Keratinocyte (primary cell): ENCODE measurements at regions not wholly inside any gene's neighbourhood (a gene's known extent, or its start where the extent isn't known, plus 50 kb on each side); places are given as distances from the start of the nearest gene placed in this dataset.

ENCODE experiments used
- DNase-seq: peaks from one replicate; pipeline ENCODE4 v3.0.0-alpha.2; 2011; ENCODE audit warnings: low read depth, missing footprints, low spot score
- FAIRE-seq: peaks from 2 replicates; lab custom pipeline; 2011; peaks lifted over from hg19 to GRCh38; lab: Jason Lieb, UNC
- H2AFZ ChIP-seq: 2 replicates; pipeline ENCODE4 v1.6.0; 2012; ENCODE audit warnings: low read length, control low read depth, inconsistent platforms; ENCODE audit not compliant: control insufficient read depth
- H3K27ac ChIP-seq: 2 replicates; pipeline ENCODE4 v1.5.1; 2011; ENCODE audit warnings: low read length; ENCODE audit not compliant: control insufficient read depth, insufficient read depth
- H3K27me3 ChIP-seq: 3 replicates; pipeline ENCODE4 v1.6.0; 2011; ENCODE audit warnings: low read length; ENCODE audit not compliant: control insufficient read depth, insufficient read depth; ENCODE audit errors: extremely low read depth
- H3K36me3 ChIP-seq, 2 experiments: 2 replicates in 1 of 2; 3 replicates in 1 of 2; pipeline ENCODE4 v1.5.1; 2011; ENCODE audit warnings: low read length in 2 of 2, mild to moderate bottlenecking in 1 of 2; ENCODE audit not compliant: control insufficient read depth in 2 of 2, insufficient read depth in 2 of 2; ENCODE audit errors: extremely low read depth in 1 of 2
- H3K4me1 ChIP-seq: 3 replicates; pipeline ENCODE4 v1.5.1; 2011; ENCODE audit warnings: low read length; ENCODE audit not compliant: control insufficient read depth, insufficient read depth; ENCODE audit errors: extremely low read depth
- H3K4me2 ChIP-seq: 3 replicates; pipeline ENCODE4 v1.6.0; 2011; ENCODE audit warnings: low read depth, low read length; ENCODE audit not compliant: control insufficient read depth, insufficient read depth; ENCODE audit errors: extremely low read depth
- H3K4me3 ChIP-seq, 3 experiments: fragments of 200-600 bp in 1 of 3; sonication (generic) in 1 of 3; 2 replicates in 2 of 3; 3 replicates in 1 of 3; pipeline ENCODE4 v1.5.1; 2011 to 2016; ENCODE audit warnings: low read length in 3 of 3, mild to moderate bottlenecking in 3 of 3, control low read depth in 2 of 3, inconsistent platforms in 1 of 3, low read depth in 1 of 3, mixed read lengths in 1 of 3, mixed run types in 1 of 3, moderate library complexity in 1 of 3; ENCODE audit not compliant: control insufficient read depth in 2 of 3, insufficient read depth in 2 of 3; ENCODE audit errors: extremely low read depth in 1 of 3
- H3K79me2 ChIP-seq: 2 replicates; pipeline ENCODE4 v1.6.0; 2012; ENCODE audit warnings: low read length; ENCODE audit not compliant: control insufficient read depth, insufficient read depth
- H3K9ac ChIP-seq: 3 replicates; pipeline ENCODE4 v1.6.0; 2011; ENCODE audit warnings: low read length; ENCODE audit not compliant: control insufficient read depth, insufficient read depth; ENCODE audit errors: extremely low read depth
- H3K9me1 ChIP-seq: 3 replicates; pipeline ENCODE4 v1.6.0; 2011; ENCODE audit warnings: low read length; ENCODE audit not compliant: control insufficient read depth, insufficient read depth; ENCODE audit errors: extremely low read depth
- H3K9me3 ChIP-seq: 2 replicates; pipeline ENCODE4 v1.5.1; 2012; ENCODE audit warnings: low read depth, low read length; ENCODE audit not compliant: control insufficient read depth
- H4K20me1 ChIP-seq: 3 replicates; pipeline ENCODE4 v1.6.0; 2011; ENCODE audit warnings: low read length; ENCODE audit not compliant: control insufficient read depth, insufficient read depth; ENCODE audit errors: extremely low read depth
- EZH2 ChIP-seq: IDR thresholded peaks from one replicate; pipeline ENCODE4 v1.6.1; 2012; ENCODE audit warnings: inconsistent platforms, mild to moderate bottlenecking, low read length, moderate library complexity
- dilution Hi-C: fragments of 300-500 bp; cut with MboI; formaldehyde crosslinking; loops from one replicate; pipeline ENCODE4 v1.7.0; 2020; ENCODE audit warnings: low sequenced_read_pairs; ENCODE audit not compliant: extremely low pct_ligation_motif_present
- TF ChIP-seq, protein P1 (sequence below), 3 experiments: IDR thresholded peaks in 1 of 3; conservative IDR thresholded peaks in 1 of 3; optimal IDR thresholded peaks in 1 of 3; 2 replicates in 2 of 3; 3 replicates in 1 of 3; pipeline versions ENCODE3 to v1.5.1; 2011; ENCODE audit warnings: low read length in 3 of 3, mild to moderate bottlenecking in 3 of 3, moderate library complexity in 2 of 3, control low read depth in 1 of 3, inconsistent platforms in 1 of 3; ENCODE audit not compliant: insufficient read depth in 2 of 3; ENCODE audit errors: extremely low read depth in 1 of 3

DNA sequence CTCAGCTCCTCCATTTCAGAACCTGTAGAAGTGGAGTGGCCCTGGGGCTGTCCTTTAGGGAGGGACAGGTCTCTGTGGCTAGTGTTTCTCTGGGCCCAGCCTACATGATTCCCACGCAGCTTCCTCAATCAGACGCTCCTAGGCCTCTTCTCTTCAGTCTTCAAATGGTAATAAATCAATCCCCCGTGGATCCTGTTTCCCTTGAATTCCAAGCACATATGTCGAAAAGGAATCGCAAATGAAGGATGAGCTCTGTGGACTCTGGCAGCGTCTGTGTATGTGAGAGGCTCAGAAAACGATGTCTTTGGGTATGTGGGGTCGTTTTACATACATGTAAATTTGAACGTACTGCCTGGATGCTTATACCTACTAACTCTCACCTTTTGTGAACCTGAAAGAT, 98.5 kb upstream of the ST8SIA3 start:
- TF ChIP-seq EZH2 = no peak
- TF ChIP-seq, protein P1, sequence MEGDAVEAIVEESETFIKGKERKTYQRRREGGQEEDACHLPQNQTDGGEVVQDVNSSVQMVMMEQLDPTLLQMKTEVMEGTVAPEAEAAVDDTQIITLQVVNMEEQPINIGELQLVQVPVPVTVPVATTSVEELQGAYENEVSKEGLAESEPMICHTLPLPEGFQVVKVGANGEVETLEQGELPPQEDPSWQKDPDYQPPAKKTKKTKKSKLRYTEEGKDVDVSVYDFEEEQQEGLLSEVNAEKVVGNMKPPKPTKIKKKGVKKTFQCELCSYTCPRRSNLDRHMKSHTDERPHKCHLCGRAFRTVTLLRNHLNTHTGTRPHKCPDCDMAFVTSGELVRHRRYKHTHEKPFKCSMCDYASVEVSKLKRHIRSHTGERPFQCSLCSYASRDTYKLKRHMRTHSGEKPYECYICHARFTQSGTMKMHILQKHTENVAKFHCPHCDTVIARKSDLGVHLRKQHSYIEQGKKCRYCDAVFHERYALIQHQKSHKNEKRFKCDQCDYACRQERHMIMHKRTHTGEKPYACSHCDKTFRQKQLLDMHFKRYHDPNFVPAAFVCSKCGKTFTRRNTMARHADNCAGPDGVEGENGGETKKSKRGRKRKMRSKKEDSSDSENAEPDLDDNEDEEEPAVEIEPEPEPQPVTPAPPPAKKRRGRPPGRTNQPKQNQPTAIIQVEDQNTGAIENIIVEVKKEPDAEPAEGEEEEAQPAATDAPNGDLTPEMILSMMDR (optimal IDR thresholded peaks at IDR 0.05 in 1 of 3, IDR thresholded peaks at IDR 0.05 in 1 of 3, conservative IDR thresholded peaks at IDR 0.05 in 1 of 3; ENCODE audit: extremely low read depth in 1 of 3, insufficient read depth in 2 of 3, low read length in 3 of 3) = no peak
- H3K79me2 ChIP-seq = no peaks in the 10 kb centered on the region
- H3K4me1 ChIP-seq = no peaks in the 10 kb centered on the region
- no peaks in the 10 kb centered on the region for H4K20me1 ChIP-seq
- no peak overlapping the region for H2AFZ ChIP-seq
- H3K4me3 ChIP-seq = no peak overlapping the region
- DNase-seq = no peak
- H3K4me2 ChIP-seq = no peak overlapping the region
- FAIRE-seq = no peak
- no peaks in the 10 kb centered on the region for H3K9me1 ChIP-seq
- dilution Hi-C loops = no loop called here
- H3K27ac ChIP-seq = no peak overlapping the region
- no peaks in the 10 kb centered on the region for H3K36me3 ChIP-seq
- H3K9me3 ChIP-seq = no peaks in the 10 kb centered on the region
- H3K27me3 ChIP-seq = no peaks in the 10 kb centered on the region
- no peak overlapping the region for H3K9ac ChIP-seq

DNA sequence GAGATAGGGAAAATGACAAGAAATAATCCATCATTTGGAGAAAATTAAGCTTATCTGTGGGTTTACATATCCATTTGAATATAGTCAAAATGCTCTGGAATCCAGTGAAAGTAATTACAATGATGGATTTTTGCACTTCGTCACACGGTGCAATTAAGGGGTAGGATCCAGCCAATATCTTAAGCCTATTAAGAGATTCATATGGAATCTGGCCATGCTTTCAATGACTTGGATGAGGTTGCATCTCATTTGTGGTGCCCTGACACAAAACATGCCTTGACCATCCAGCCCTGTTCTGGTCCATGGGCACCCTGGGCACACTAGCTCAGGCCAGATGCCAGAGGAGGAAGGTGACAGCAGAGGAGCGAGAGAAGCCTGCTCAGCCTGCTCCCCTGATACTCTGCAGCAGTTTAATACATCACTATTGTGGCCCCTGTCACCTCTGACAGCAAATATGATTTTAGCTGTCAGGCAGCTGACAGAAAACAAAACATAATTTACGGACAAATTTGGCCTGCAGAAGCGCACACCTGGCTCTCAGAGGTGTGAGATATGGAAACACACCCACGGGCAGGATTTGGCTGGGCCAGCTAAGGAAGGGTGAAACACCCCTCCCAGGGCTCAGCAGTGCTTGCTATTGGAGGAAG, 94.1 kb upstream of the ST8SIA3 start:
- H3K9ac ChIP-seq = no peak overlapping the region
- no peak overlapping the region for H3K4me2 ChIP-seq
- no peaks in the 10 kb centered on the region for H3K36me3 ChIP-seq
- FAIRE-seq (no peak), DNase-seq (no peak)
- H3K4me1 ChIP-seq = no peaks in the 10 kb centered on the region
- no peaks in the 10 kb centered on the region for H3K79me2 ChIP-seq
- H4K20me1 ChIP-seq = no peaks in the 10 kb centered on the region
- dilution Hi-C loops = no loop called here
- H3K27ac ChIP-seq = no peak overlapping the region
- H2AFZ ChIP-seq = no peak overlapping the region
- no peaks in the 10 kb centered on the region for H3K9me1 ChIP-seq
- TF ChIP-seq EZH2 = no peak
- TF ChIP-seq, protein P1 (optimal IDR thresholded peaks at IDR 0.05 in 1 of 3, IDR thresholded peaks at IDR 0.05 in 1 of 3, conservative IDR thresholded peaks at IDR 0.05 in 1 of 3; ENCODE audit: extremely low read depth in 1 of 3, insufficient read depth in 2 of 3, low read length in 3 of 3) = no peak
- no peaks in the 10 kb centered on the region for H3K9me3 ChIP-seq
- H3K4me3 ChIP-seq = no peak overlapping the region
- no peaks in the 10 kb centered on the region for H3K27me3 ChIP-seq
